ENCODE measurements at regions not wholly inside any gene's neighbourhood (a gene's known extent, or its start where the extent isn't known, plus 50 kb on each side); places are given as distances from the start of the nearest gene placed in this dataset.

DNA sequence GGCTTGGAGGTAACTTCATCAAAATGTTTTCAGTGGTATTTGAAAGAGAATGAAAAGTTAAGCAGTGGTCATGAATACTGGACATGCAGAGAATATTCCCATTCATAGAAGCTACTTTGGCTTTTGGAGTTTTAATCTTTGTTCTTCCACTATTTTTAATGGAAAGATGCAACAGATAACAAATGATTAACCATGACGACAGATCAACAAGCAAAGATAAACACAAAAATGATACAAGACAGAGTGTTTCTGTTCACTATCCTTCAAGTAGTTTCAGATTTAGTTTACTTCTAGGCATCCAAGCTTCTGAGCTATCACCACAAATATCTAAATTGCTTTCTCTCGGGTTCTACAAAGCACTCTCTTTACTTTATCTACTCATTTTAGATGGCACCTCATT, 1004.9 kb upstream of the ADGRL3 start (continued):
- TF ChIP-seq, protein P1, sequence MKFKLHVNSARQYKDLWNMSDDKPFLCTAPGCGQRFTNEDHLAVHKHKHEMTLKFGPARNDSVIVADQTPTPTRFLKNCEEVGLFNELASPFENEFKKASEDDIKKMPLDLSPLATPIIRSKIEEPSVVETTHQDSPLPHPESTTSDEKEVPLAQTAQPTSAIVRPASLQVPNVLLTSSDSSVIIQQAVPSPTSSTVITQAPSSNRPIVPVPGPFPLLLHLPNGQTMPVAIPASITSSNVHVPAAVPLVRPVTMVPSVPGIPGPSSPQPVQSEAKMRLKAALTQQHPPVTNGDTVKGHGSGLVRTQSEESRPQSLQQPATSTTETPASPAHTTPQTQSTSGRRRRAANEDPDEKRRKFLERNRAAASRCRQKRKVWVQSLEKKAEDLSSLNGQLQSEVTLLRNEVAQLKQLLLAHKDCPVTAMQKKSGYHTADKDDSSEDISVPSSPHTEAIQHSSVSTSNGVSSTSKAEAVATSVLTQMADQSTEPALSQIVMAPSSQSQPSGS (IDR thresholded peaks at IDR 0.05; ENCODE audit: low read length) = no peak
- TF ChIP-seq NANOG (IDR thresholded peaks at IDR 0.05; ENCODE audit: insufficient read depth, low read depth, low read length, poor library complexity, severe bottlenecking) (no peak), SP2 (IDR thresholded peaks at IDR 0.05; ENCODE audit: low read length) (no peak), POLR2AphosphoS5 (IDR thresholded peaks at IDR 0.05; ENCODE audit: low read depth, low read length) (no peak)
